CD14-positive monocyte (primary cell): ENCODE measurements at regions not wholly inside any gene's neighbourhood (a gene's known extent, or its start where the extent isn't known, plus 50 kb on each side); places are given as distances from the start of the nearest gene placed in this dataset.

Source experiments
- DNase-seq, 3 donors: peaks; one replicate each; pipeline ENCODE4 v3.0.0-alpha.2; 2011 to 2022
- H2AFZ ChIP-seq: 2 replicates; pipeline ENCODE4 v1.6.0; 2012; ENCODE audit warnings: mild to moderate bottlenecking, low read depth, low read length, inconsistent platforms; ENCODE audit not compliant: insufficient read depth, poor library complexity, severe bottlenecking
- H3K27ac ChIP-seq, 2 donors: 1 replicate in 1 of 2; 2 replicates in 1 of 2; pipeline ENCODE4 v1.5.1; 2012 to 2013; ENCODE audit warnings: low read length in 2 of 2, control low read depth in 1 of 2, inconsistent platforms in 1 of 2, low read depth in 1 of 2, mild to moderate bottlenecking in 1 of 2
- H3K27me3 ChIP-seq, 2 donors: one replicate each; pipeline versions ENCODE4 v1.6.0 to v1.6.1; 2011 to 2013; ENCODE audit warnings: low read length in 2 of 2; ENCODE audit not compliant: control insufficient read depth in 2 of 2, insufficient read depth in 2 of 2
- H3K36me3 ChIP-seq, 2 donors: replicated peaks in 1 of 2; 1 replicate in 1 of 2; 2 replicates in 1 of 2; pipeline versions ENCODE4 v1.5.1 to v1.6.1; 2012 to 2013; ENCODE audit warnings: low read length in 2 of 2, control low read depth in 1 of 2, inconsistent platforms in 1 of 2, mild to moderate bottlenecking in 1 of 2; ENCODE audit not compliant: insufficient read depth in 2 of 2, control insufficient read depth in 1 of 2
- H3K4me1 ChIP-seq, 2 donors: 1 replicate in 1 of 2; 2 replicates in 1 of 2; pipeline versions ENCODE4 v1.5.1 to v1.6.1; 2012 to 2013; ENCODE audit warnings: low read length in 2 of 2, control low read depth in 1 of 2, inconsistent platforms in 1 of 2, mild to moderate bottlenecking in 1 of 2, moderate library complexity in 1 of 2; ENCODE audit not compliant: insufficient read depth in 2 of 2, control insufficient read depth in 1 of 2
- H3K4me2 ChIP-seq: replicated peaks from 2 replicates; pipeline ENCODE3; 2012; ENCODE audit warnings: low read length, moderate library complexity, mild to moderate bottlenecking; ENCODE audit not compliant: poor library complexity, severe bottlenecking; ENCODE audit errors: extremely low read depth
- H3K4me3 ChIP-seq, 3 experiments: fragments of 200-600 bp in 1 of 3; sonication (generic) in 1 of 3; replicated peaks in 1 of 3; 1 replicate in 2 of 3; 2 replicates in 1 of 3; pipeline ENCODE4 v1.5.1; 2011 to 2013; ENCODE audit warnings: low read length in 3 of 3, mild to moderate bottlenecking in 3 of 3, control low read depth in 2 of 3, low read depth in 2 of 3, inconsistent platforms in 1 of 3, moderate library complexity in 1 of 3
- H3K79me2 ChIP-seq: 2 replicates; pipeline ENCODE4 v1.6.0; 2012; ENCODE audit warnings: mild to moderate bottlenecking, control low read depth, inconsistent platforms, low read length, moderate library complexity; ENCODE audit not compliant: insufficient read depth
- H3K9ac ChIP-seq: 2 replicates; pipeline ENCODE4 v1.6.0; 2017; ENCODE audit warnings: low read length, mild to moderate bottlenecking; ENCODE audit not compliant: insufficient read depth, poor library complexity, severe bottlenecking
- H3K9me3 ChIP-seq, 2 donors: replicated peaks in 1 of 2; 1 replicate in 1 of 2; 2 replicates in 1 of 2; pipeline versions ENCODE4 v1.5.1 to v1.6.1; 2012 to 2013; ENCODE audit warnings: low read length in 2 of 2, control low read depth in 1 of 2; ENCODE audit not compliant: control insufficient read depth in 1 of 2, insufficient read depth in 1 of 2
- H4K20me1 ChIP-seq: 2 replicates; pipeline ENCODE4 v1.6.0; 2012; ENCODE audit warnings: mild to moderate bottlenecking, low read length, control low read depth, moderate library complexity; ENCODE audit not compliant: insufficient read depth
- H3K27ac Mint-ChIP-seq, 7 donors: one replicate each; pipeline ENCODE4 v1.8.0; 2020; ENCODE audit warnings: mild to moderate bottlenecking in 7 of 7, mixed read lengths in 7 of 7, moderate library complexity in 6 of 7, inconsistent platforms in 2 of 7
- H3K27me3 Mint-ChIP-seq, 3 donors: one replicate each; pipeline ENCODE4 v1.8.0; 2021 to 2022; ENCODE audit warnings: low read depth in 3 of 3, mild to moderate bottlenecking in 3 of 3, mixed read lengths in 3 of 3, moderate library complexity in 3 of 3, inconsistent platforms in 1 of 3
- H3K36me3 Mint-ChIP-seq, 2 donors: one replicate each; pipeline ENCODE4 v1.8.0; 2020; ENCODE audit warnings: mixed read lengths in 2 of 2, inconsistent platforms in 1 of 2, mild to moderate bottlenecking in 1 of 2
- H3K4me1 Mint-ChIP-seq: one replicate; pipeline ENCODE4 v1.8.0; 2020; ENCODE audit warnings: mild to moderate bottlenecking, mixed read lengths
- H3K4me3 Mint-ChIP-seq, 2 donors: one replicate each; pipeline ENCODE4 v1.8.0; 2020; ENCODE audit warnings: mild to moderate bottlenecking in 2 of 2, mixed read lengths in 2 of 2, moderate library complexity in 1 of 2
- H3K9me3 Mint-ChIP-seq, 7 donors: one replicate each; pipeline ENCODE4 v1.8.0; 2020 to 2022; ENCODE audit warnings: mixed read lengths in 7 of 7, mild to moderate bottlenecking in 6 of 7, moderate library complexity in 6 of 7, inconsistent platforms in 2 of 7
- CTCF ChIP-seq: fragments of 200-600 bp; IDR thresholded peaks from one replicate; pipeline ENCODE4 v1.8.0; 2022; ENCODE audit warnings: antibody characterized with exemption, mild to moderate bottlenecking
- WGBS: methylation state at CpG from one replicate; pipeline ENCODE4 v1.1.5; 2013; ENCODE audit warnings: missing lambda C conversion rate; ENCODE audit not compliant: insufficient coverage; 5-methylcytosine and 5-hydroxymethylcytosine counted together
- intact Hi-C, 2 donors: fragments of 100-400 bp; cut with micrococcal nuclease; formaldehyde crosslinking; loops; one replicate each; pipeline versions ENCODE4 v1.15.0 to v1.15.1; 2023

DNA sequence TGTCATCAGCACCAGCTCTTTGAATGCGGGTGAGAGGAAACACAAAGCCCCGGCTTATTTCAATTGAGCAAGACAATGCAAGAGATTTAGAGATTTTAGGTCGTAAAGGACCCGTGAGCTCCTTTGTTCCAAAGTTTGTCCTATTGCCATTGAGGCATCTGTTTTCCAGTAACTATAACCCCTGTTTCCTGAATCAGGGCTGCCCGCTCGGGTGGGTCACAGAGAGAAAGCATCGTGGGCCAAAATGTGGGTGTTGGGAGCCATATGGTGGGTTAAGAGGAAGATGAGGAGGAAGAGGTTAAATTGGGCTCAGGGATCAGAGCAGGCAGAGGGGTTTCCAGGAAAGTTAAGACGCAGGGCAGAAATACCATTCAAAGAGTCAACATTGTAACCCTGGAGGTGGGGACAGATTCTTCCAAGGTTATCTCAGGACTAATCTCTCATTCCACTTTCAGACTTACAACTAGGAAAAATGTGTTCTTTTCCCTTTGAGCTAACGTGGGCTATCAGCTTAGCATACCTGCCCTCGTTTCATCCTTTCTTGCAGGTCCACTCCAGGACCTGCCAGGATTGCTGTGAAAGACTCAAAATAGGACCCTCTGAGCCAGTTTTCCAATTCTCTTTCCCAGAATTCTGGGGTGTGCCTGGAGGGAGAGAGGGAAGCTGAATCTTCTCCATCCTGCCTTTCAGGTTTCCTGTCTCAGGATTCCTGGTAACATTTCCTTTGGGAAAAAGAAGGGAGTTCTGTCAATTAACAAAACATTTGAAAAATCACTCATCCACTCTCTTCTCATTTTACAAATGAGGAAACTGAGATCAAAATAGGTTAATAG, 95.5 kb upstream of the TAF11L2 start:
- Mint-ChIP-seq H3K4me3 (peak overlapping the region in 1 of 2 donors; percentile 6), H3K36me3 (no peaks in the 10 kb centered on the region), H3K9me3 (no peaks in the 10 kb centered on the region), H3K4me1 (peaks cover 46% of the 10 kb centered on the region), H3K27me3 (peaks cover 0 to 2% (median 0%) of the 10 kb centered on the region in 3 donors), H3K27ac (no peak overlapping the region)
- Histone ChIP-seq H3K27ac (no peak overlapping the region), H3K9ac (no peak overlapping the region), H3K4me2 (no peak overlapping the region), H3K4me1 (peaks cover 42 to 45% of the 10 kb centered on the region in 2 donors), H2AFZ (peak overlapping the region; percentile 52), H3K27me3 (no peaks in the 10 kb centered on the region), H3K79me2 (no peaks in the 10 kb centered on the region), H3K36me3 (no peaks in the 10 kb centered on the region), H3K4me3 (no peak overlapping the region), H3K9me3 (no peaks in the 10 kb centered on the region), H4K20me1 (no peaks in the 10 kb centered on the region)
- intact Hi-C loops = no loop called here
- no peak for DNase-seq
- no peak for TF ChIP-seq CTCF
- WGBS = 29% methylated on average over 4 of the region's 10 CpGs

DNA sequence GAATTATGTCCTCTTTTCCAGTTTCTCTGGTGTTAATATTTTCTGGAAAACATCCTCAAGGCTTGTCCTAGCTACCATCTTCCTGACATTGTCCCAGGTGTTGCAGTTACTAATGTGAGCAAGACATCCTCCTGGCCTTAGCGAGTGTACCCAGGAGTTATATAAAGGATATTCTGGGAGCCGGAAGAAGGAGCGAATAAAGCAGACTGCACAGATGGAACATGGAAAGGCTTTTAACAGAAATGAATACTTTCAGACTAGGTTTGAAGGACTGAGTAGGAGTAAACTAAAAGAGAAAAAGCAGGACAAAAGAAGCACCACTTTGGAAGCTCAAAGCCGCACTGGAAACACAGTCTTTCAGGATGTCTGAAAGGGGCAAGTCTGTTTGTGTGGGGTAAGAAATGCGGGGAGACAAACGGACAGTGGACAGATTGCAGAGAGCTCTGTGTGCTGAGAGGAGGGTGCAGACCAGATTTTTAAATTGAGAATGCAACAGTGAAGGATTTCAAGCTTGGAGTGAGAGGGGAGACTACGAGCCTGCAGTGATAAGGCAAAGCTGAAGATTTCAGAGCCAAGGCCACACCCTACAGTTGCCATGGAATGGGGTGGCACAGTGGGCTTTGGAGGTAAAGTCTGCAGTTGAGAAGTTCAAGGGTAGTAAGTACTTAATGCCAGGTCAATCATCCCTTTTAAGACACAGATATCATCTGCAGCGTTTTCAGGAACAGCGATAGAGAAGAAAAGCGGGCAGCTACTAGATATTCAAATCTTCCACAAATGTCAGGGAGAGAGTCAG, 94.1 kb upstream of the TAF11L2 start:
- Histone ChIP-seq H3K36me3 (no peaks in the 10 kb centered on the region), H3K4me1 (peaks cover 36 to 38% of the 10 kb centered on the region in 2 donors), H2AFZ (peak overlapping the region; percentile 2), H3K4me2 (no peak overlapping the region), H3K27ac (no peak overlapping the region), H3K9me3 (no peaks in the 10 kb centered on the region), H3K9ac (no peak overlapping the region), H4K20me1 (no peaks in the 10 kb centered on the region), H3K4me3 (no peak overlapping the region), H3K27me3 (no peaks in the 10 kb centered on the region), H3K79me2 (no peaks in the 10 kb centered on the region)
- no peak for TF ChIP-seq CTCF
- Mint-ChIP-seq H3K9me3 (no peaks in the 10 kb centered on the region), H3K27me3 (peaks cover 0 to 2% (median 0%) of the 10 kb centered on the region in 3 donors), H3K27ac (no peak overlapping the region), H3K4me1 (peaks cover 40% of the 10 kb centered on the region), H3K4me3 (peak overlapping the region in 1 of 2 donors; percentile 1), H3K36me3 (no peaks in the 10 kb centered on the region)
- intact Hi-C loops = no loop called here
- 95% methylated on average over 7 of the region's 10 CpGs for WGBS
- no peak for DNase-seq
